H9 (cell line): ENCODE measurements at regions not wholly inside any gene's neighbourhood (a gene's known extent, or its start where the extent isn't known, plus 50 kb on each side); places are given as distances from the start of the nearest gene placed in this dataset.

Experiments
- DNase-seq: peaks from one replicate; pipeline ENCODE4 v3.0.0-alpha.2; 2017
- H2AFZ ChIP-seq: one replicate; pipeline ENCODE4 v1.6.1; 2013; ENCODE audit warnings: mild to moderate bottlenecking, low read length, control low read depth, moderate library complexity
- H2AK5ac ChIP-seq: 2 replicates; pipeline ENCODE4 v1.6.1; 2013; ENCODE audit warnings: low read length, control low read depth, mixed read lengths; ENCODE audit not compliant: insufficient read length
- H2BK120ac ChIP-seq: one replicate; pipeline ENCODE4 v1.6.1; 2013; ENCODE audit warnings: low read depth, mild to moderate bottlenecking, low read length, control low read depth, inconsistent platforms; ENCODE audit not compliant: poor library complexity, severe bottlenecking
- H2BK12ac ChIP-seq: 2 replicates; pipeline ENCODE4 v1.6.1; 2013; ENCODE audit warnings: low read length, control low read depth, mixed read lengths, low read depth; ENCODE audit not compliant: insufficient read length
- H2BK15ac ChIP-seq: 2 replicates; pipeline ENCODE4 v1.6.1; 2013; ENCODE audit warnings: low read depth, low read length, control low read depth
- H2BK20ac ChIP-seq: one replicate; pipeline ENCODE4 v1.6.1; 2013; ENCODE audit warnings: low read depth, mild to moderate bottlenecking, low read length, control low read depth, inconsistent platforms; ENCODE audit not compliant: poor library complexity, severe bottlenecking
- H2BK5ac ChIP-seq: 2 replicates; pipeline ENCODE4 v1.6.1; 2013; ENCODE audit warnings: low read length, control low read depth, mixed read lengths; ENCODE audit not compliant: insufficient read length
- H3K14ac ChIP-seq: 2 replicates; pipeline ENCODE4 v1.6.1; 2013; ENCODE audit warnings: low read length, control low read depth; ENCODE audit not compliant: insufficient read depth
- H3K18ac ChIP-seq: 2 replicates; pipeline ENCODE4 v1.6.1; 2013; ENCODE audit warnings: low read depth, mild to moderate bottlenecking, mixed read lengths, low read length, control low read depth; ENCODE audit not compliant: insufficient read length
- H3K23ac ChIP-seq: 2 replicates; pipeline ENCODE4 v1.6.1; 2013; ENCODE audit warnings: low read length, control low read depth, mixed read lengths, low read depth; ENCODE audit not compliant: insufficient read length
- H3K23me2 ChIP-seq: 2 replicates; pipeline ENCODE4 v1.6.1; 2013; ENCODE audit warnings: low read depth, mild to moderate bottlenecking, mixed read lengths, low read length, control low read depth; ENCODE audit not compliant: insufficient read length, poor library complexity, severe bottlenecking
- H3K27ac ChIP-seq: 2 replicates; pipeline ENCODE4 v1.5.1; 2013; ENCODE audit warnings: low read length, control low read depth, mixed read lengths, low read depth; ENCODE audit not compliant: insufficient read length
- H3K27me3 ChIP-seq: 2 replicates; pipeline ENCODE4 v1.6.1; 2013; ENCODE audit warnings: low read length, control low read depth, inconsistent platforms; ENCODE audit not compliant: insufficient read depth
- H3K4ac ChIP-seq: 2 replicates; pipeline ENCODE4 v1.6.1; 2013; ENCODE audit warnings: low read depth, mild to moderate bottlenecking, control low read depth, inconsistent platforms, low read length, moderate library complexity
- H3K4me1 ChIP-seq: 2 replicates; pipeline ENCODE4 v1.6.1; 2013; ENCODE audit warnings: low read length, control low read depth, inconsistent platforms; ENCODE audit not compliant: insufficient read depth
- H3K4me2 ChIP-seq: 2 replicates; pipeline ENCODE4 v1.6.1; 2013; ENCODE audit warnings: low read length, control low read depth, mixed read lengths; ENCODE audit not compliant: insufficient read length, insufficient read depth
- H3K56ac ChIP-seq: 2 replicates; pipeline ENCODE4 v1.6.1; 2013; ENCODE audit warnings: low read depth, mild to moderate bottlenecking, mixed read lengths, low read length, control low read depth; ENCODE audit not compliant: insufficient read length
- H3K79me1 ChIP-seq: 2 replicates; pipeline ENCODE4 v1.6.1; 2013; ENCODE audit warnings: low read depth, mild to moderate bottlenecking, moderate library complexity, low read length, control low read depth, inconsistent platforms; ENCODE audit not compliant: insufficient read depth, poor library complexity, severe bottlenecking
- H3K79me2 ChIP-seq: 2 replicates; pipeline ENCODE4 v1.6.1; 2013; ENCODE audit warnings: low read length, control low read depth, inconsistent platforms; ENCODE audit not compliant: insufficient read depth
- H3K9ac ChIP-seq: 2 replicates; pipeline ENCODE4 v1.6.1; 2013; ENCODE audit warnings: low read length, control low read depth, mixed read lengths; ENCODE audit not compliant: insufficient read length; ENCODE audit errors: extremely low read depth
- H3K9me3 ChIP-seq: one replicate; pipeline ENCODE4 v1.6.1; 2013; ENCODE audit warnings: low read depth, low read length, inconsistent platforms; ENCODE audit not compliant: control insufficient read depth
- H3T11ph ChIP-seq: one replicate; pipeline ENCODE4 v1.6.1; 2013; ENCODE audit warnings: mild to moderate bottlenecking, low read length, control low read depth, inconsistent platforms
- H4K20me1 ChIP-seq: one replicate; pipeline ENCODE4 v1.6.1; 2013; ENCODE audit not compliant: control insufficient read depth, insufficient read length, insufficient read depth
- H4K5ac ChIP-seq: 2 replicates; pipeline ENCODE4 v1.6.1; 2013; ENCODE audit warnings: low read depth, mild to moderate bottlenecking, mixed read lengths, low read length, control low read depth; ENCODE audit not compliant: insufficient read length
- H4K8ac ChIP-seq: replicated peaks from 2 replicates; pipeline ENCODE4 v1.6.1; 2013; ENCODE audit warnings: low read length, control low read depth, mixed read lengths, low read depth; ENCODE audit not compliant: insufficient read length
- H4K91ac ChIP-seq: 2 replicates; pipeline ENCODE4 v1.6.1; 2013; ENCODE audit warnings: low read depth, mild to moderate bottlenecking, moderate library complexity, mixed read lengths, low read length, control low read depth; ENCODE audit not compliant: insufficient read length
- H3K27ac Mint-ChIP-seq, 3 experiments: 2 replicates in 2 of 3; 3 replicates in 1 of 3; pipeline ENCODE4 v1.8.0; 2020 to 2021; ENCODE audit warnings: mixed read lengths in 3 of 3, mild to moderate bottlenecking in 1 of 3, moderate library complexity in 1 of 3
- H3K27me3 Mint-ChIP-seq: 2 replicates; pipeline ENCODE4 v1.8.0; 2021; ENCODE audit warnings: low read depth, mild to moderate bottlenecking, moderate library complexity, mixed read lengths
- H3K36me3 Mint-ChIP-seq, 3 experiments: 2 replicates in 2 of 3; 3 replicates in 1 of 3; pipeline ENCODE4 v1.8.0; 2020 to 2021; ENCODE audit warnings: low read depth in 3 of 3, mixed read lengths in 3 of 3; ENCODE audit not compliant: insufficient read depth in 1 of 3
- H3K4me1 Mint-ChIP-seq, 2 experiments: 2 replicates each; pipeline ENCODE4 v1.8.0; 2020; ENCODE audit warnings: mixed read lengths in 2 of 2
- H3K4me3 Mint-ChIP-seq, 2 experiments: 2 replicates in 1 of 2; 3 replicates in 1 of 2; pipeline ENCODE4 v1.8.0; 2020 to 2021; ENCODE audit warnings: mild to moderate bottlenecking in 2 of 2, mixed read lengths in 2 of 2, moderate library complexity in 1 of 2
- H3K9me3 Mint-ChIP-seq, 2 experiments: 2 replicates in 1 of 2; 3 replicates in 1 of 2; pipeline ENCODE4 v1.8.0; 2020; ENCODE audit warnings: mild to moderate bottlenecking in 2 of 2, mixed read lengths in 2 of 2, moderate library complexity in 1 of 2
- CTCF ChIP-seq: fragments of 200-600 bp; sonication (generic); conservative IDR thresholded peaks from 3 replicates; pipeline ENCODE4 v1.8.0; 2021; ENCODE audit warnings: antibody characterized with exemption, mild to moderate bottlenecking
- WGBS: extraction: QIAGEN DNeasy Blood & Tissue Kit; methylation state at CpG from one replicate; pipeline ENCODE4 v1.1.7; 2013; ENCODE audit warnings: missing lambda C conversion rate, low lambda C conversion rate, mixed read lengths; ENCODE audit not compliant: insufficient read length; ENCODE audit errors: extremely low coverage; 5-methylcytosine and 5-hydroxymethylcytosine counted together

- H3K56ac ChIP-seq = no peak overlapping the region
- H3K27me3 Mint-ChIP-seq = peaks cover 1% of the 10 kb centered on the region
- no peak overlapping the region for H4K8ac ChIP-seq
- H3K18ac ChIP-seq = no peak overlapping the region
- H3T11ph ChIP-seq = no peak overlapping the region
- peaks cover 10 to 11% of the 10 kb centered on the region in 2 experiments for H3K4me1 Mint-ChIP-seq
- no peak for TF ChIP-seq CTCF
- no peaks in the 10 kb centered on the region for H3K79me1 ChIP-seq
- H3K4me2 ChIP-seq = no peak overlapping the region
- H3K27ac ChIP-seq = no peak overlapping the region
- H2AK5ac ChIP-seq = no peak overlapping the region
- no peak overlapping the region for H2BK20ac ChIP-seq
- no peak overlapping the region for H2BK15ac ChIP-seq
- H3K9me3 ChIP-seq = no peaks in the 10 kb centered on the region
- H3K79me2 ChIP-seq = no peaks in the 10 kb centered on the region
- H3K9ac ChIP-seq = no peak overlapping the region
- H2BK120ac ChIP-seq = no peak overlapping the region
- no peaks in the 10 kb centered on the region for H3K23me2 ChIP-seq
- H3K36me3 Mint-ChIP-seq = no peaks in the 10 kb centered on the region
- no peak overlapping the region for H2BK12ac ChIP-seq
- no peak overlapping the region for H3K4ac ChIP-seq
- no peak overlapping the region for H4K5ac ChIP-seq
- H3K14ac ChIP-seq = no peak overlapping the region
- H4K91ac ChIP-seq = no peak overlapping the region
- H3K9me3 Mint-ChIP-seq = peaks cover 0 to 3% of the 10 kb centered on the region in 2 experiments; a peak in 2 of 5 replicates
- no peak overlapping the region for H2AFZ ChIP-seq
- no peaks in the 10 kb centered on the region for H3K4me1 ChIP-seq
- H4K20me1 ChIP-seq = no peaks in the 10 kb centered on the region
- H3K27ac Mint-ChIP-seq = no peak overlapping the region
- H3K27me3 ChIP-seq = no peaks in the 10 kb centered on the region
- DNase-seq = no peak
- no peak overlapping the region for H3K4me3 Mint-ChIP-seq
- no peak overlapping the region for H3K23ac ChIP-seq
- no peak overlapping the region for H2BK5ac ChIP-seq
- WGBS = no CpG with 5 or more reads among the region's 6 CpGs
Measured at GRCh38 chr16:20203272-20203671, 124.0 kb downstream of the GP2 start.
